GM12878 (cell line): ENCODE measurements at regions not wholly inside any gene's neighbourhood (a gene's known extent, or its start where the extent isn't known, plus 50 kb on each side); places are given as distances from the start of the nearest gene placed in this dataset.

Experiments
- ASH2L ChIP-seq: fragments of 300-600, 200-600 bp; sonication (generic); IDR thresholded peaks from 2 replicates; pipeline ENCODE4 v1.6.1; 2017; ENCODE audit warnings: low read depth, mild to moderate bottlenecking, borderline replicate concordance
- ATF7 ChIP-seq: fragments of 450-650 bp; IDR thresholded peaks from 2 replicates; pipeline ENCODE4 v1.6.1; 2016; ENCODE audit warnings: low read depth, mild to moderate bottlenecking
- CHD1 ChIP-seq: IDR thresholded peaks from 2 replicates; pipeline ENCODE4 v1.6.1; 2012; ENCODE audit warnings: low read depth, low read length, improper control_type of control experiment
- ETV6 ChIP-seq, 2 experiments: fragments of 450-650 bp in 1 of 2; IDR thresholded peaks in 1 of 2; conservative IDR thresholded peaks in 1 of 2; 2 replicates each; pipeline ENCODE4 v1.6.1; 2014; ENCODE audit warnings: antibody characterized with exemption in 1 of 2, borderline replicate concordance in 1 of 2, low read depth in 1 of 2, mild to moderate bottlenecking in 1 of 2, moderate library complexity in 1 of 2
- JUNB ChIP-seq: IDR thresholded peaks from 2 replicates; pipeline ENCODE4 v1.6.1; 2016; ENCODE audit warnings: antibody characterized with exemption, mild to moderate bottlenecking
- LARP7 ChIP-seq: fragments of 450-650 bp; IDR thresholded peaks from 2 replicates; pipeline ENCODE4 v1.6.1; 2017; ENCODE audit warnings: mild to moderate bottlenecking
- NR2F1 ChIP-seq: fragments of 450-650 bp; conservative IDR thresholded peaks from 2 replicates; pipeline ENCODE4 v1.6.1; 2017; ENCODE audit warnings: mild to moderate bottlenecking
- POLR2AphosphoS2 ChIP-seq: IDR thresholded peaks from 2 replicates; pipeline ENCODE4 v1.6.1; 2011; ENCODE audit warnings: low read depth, mild to moderate bottlenecking, low read length, improper control_type of control experiment, moderate library complexity
- RAD21 ChIP-seq: IDR thresholded peaks from 2 replicates; pipeline ENCODE4 v1.6.1; 2011; ENCODE audit warnings: mild to moderate bottlenecking, low read depth, low read length, moderate library complexity; ENCODE audit not compliant: insufficient read depth
- RB1 ChIP-seq: fragments of 450-650 bp; formaldehyde crosslinking; IDR thresholded peaks from 2 replicates; pipeline ENCODE4 v1.6.1; 2017; ENCODE audit warnings: mild to moderate bottlenecking, borderline replicate concordance
- SMAD1 ChIP-seq: fragments of 450-650 bp; IDR thresholded peaks from 2 replicates; pipeline ENCODE4 v1.6.1; 2018; ENCODE audit warnings: mild to moderate bottlenecking, low read depth; ENCODE audit not compliant: partially characterized antibody
- SMC3 ChIP-seq: IDR thresholded peaks from 2 replicates; pipeline ENCODE4 v1.6.1; 2011; ENCODE audit warnings: low read length, improper control_type of control experiment, borderline replicate concordance
- SPI1 ChIP-seq: IDR thresholded peaks from 2 replicates; pipeline ENCODE4 v1.6.1; 2011; ENCODE audit warnings: low read depth, mild to moderate bottlenecking, low read length, moderate library complexity, borderline replicate concordance; ENCODE audit not compliant: insufficient read depth
- SRF ChIP-seq, 2 experiments: IDR thresholded peaks; 2 replicates each; pipeline ENCODE4 v1.6.1; 2011; ENCODE audit warnings: low read depth in 2 of 2, low read length in 2 of 2, mild to moderate bottlenecking in 1 of 2, moderate library complexity in 1 of 2
- STAT3 ChIP-seq: IDR thresholded peaks from 2 replicates; pipeline ENCODE4 v1.6.1; 2011; ENCODE audit warnings: low read depth, low read length, improper control_type of control experiment
- TBL1XR1 ChIP-seq: IDR thresholded peaks from 2 replicates; pipeline ENCODE4 v1.6.1; 2012; ENCODE audit warnings: low read depth, low read length, improper control_type of control experiment
- TCF7 ChIP-seq: IDR thresholded peaks from 2 replicates; pipeline ENCODE4 v1.6.1; 2014; ENCODE audit warnings: antibody characterized with exemption, borderline replicate concordance
- ZBED1 ChIP-seq: IDR thresholded peaks from 2 replicates; pipeline ENCODE4 v1.6.1; 2016; ENCODE audit warnings: borderline replicate concordance
- TF ChIP-seq, protein P1 (sequence below): IDR thresholded peaks from 2 replicates; pipeline ENCODE4 v1.6.1; 2012; ENCODE audit warnings: low read depth, low read length, improper control_type of control experiment
- TF ChIP-seq, protein P2 (sequence below): fragments of 450-650 bp; formaldehyde crosslinking; IDR thresholded peaks from 2 replicates; pipeline ENCODE4 v1.5.0; 2022; ENCODE audit warnings: mild to moderate bottlenecking, missing genetic modification characterization
- TF ChIP-seq, protein P3 (sequence below): fragments of 150-350 bp; IDR thresholded peaks from 2 replicates; pipeline ENCODE4 v1.6.1; 2016; ENCODE audit warnings: low read depth, low read length
- TF ChIP-seq, protein P4 (sequence below): IDR thresholded peaks from 2 replicates; pipeline ENCODE4 v1.6.1; 2011; ENCODE audit warnings: low read depth, low read length, improper control_type of control experiment, borderline replicate concordance

DNA sequence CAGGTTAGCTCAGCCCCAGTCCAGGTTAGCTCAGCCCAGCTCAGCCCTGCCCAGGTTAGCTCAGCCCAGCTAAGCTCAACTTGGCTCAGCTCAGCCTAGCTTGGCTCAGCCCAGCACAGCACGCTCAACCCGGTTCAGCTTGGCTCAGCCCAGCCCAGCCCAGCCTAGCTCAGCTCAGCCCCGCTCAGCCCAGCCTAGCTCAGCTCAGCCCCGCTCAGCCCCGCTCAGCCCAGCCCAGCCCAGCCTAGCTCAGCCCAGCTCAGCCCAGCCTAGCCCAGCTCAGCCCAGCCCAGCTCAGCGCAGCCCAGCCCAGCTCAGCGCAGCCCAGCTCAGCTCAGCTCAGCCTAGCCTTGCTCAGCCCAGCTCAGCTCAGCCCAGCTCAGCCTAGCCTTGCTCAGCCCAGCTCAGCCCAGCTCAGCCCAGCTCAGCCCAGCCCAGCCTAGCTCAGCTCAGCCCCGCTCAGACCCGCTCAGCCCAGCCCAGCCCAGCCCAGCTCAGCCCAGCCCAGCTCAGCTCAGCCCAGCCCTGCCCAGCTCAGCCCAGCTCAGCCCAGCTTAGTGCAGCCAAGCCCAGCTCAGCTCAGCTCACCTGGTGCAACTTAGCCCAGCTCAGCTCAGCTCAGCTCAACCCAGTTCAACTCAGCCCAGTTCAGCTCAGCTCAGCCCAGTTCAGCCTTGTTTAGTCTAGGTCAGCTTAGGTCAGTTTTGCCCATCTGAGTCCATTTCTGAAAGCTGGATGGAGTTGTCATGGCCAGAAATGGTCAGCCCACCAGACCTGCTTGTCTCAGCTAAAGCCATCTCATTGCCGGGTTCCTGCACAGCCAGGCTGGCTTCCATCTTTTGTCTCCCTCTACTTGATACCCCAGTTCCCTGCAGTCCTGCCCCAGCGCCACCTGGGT, 333.6 kb downstream of the TMEM121 start (continued):
- TF ChIP-seq, protein P1, sequence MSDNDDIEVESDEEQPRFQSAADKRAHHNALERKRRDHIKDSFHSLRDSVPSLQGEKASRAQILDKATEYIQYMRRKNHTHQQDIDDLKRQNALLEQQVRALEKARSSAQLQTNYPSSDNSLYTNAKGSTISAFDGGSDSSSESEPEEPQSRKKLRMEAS: 0 out of 2 replicates have a peak, but pooled peaks have one; percentile 27
- TF ChIP-seq RAD21: no peak
- no peak for TF ChIP-seq SPI1
- TF ChIP-seq, protein P2, sequence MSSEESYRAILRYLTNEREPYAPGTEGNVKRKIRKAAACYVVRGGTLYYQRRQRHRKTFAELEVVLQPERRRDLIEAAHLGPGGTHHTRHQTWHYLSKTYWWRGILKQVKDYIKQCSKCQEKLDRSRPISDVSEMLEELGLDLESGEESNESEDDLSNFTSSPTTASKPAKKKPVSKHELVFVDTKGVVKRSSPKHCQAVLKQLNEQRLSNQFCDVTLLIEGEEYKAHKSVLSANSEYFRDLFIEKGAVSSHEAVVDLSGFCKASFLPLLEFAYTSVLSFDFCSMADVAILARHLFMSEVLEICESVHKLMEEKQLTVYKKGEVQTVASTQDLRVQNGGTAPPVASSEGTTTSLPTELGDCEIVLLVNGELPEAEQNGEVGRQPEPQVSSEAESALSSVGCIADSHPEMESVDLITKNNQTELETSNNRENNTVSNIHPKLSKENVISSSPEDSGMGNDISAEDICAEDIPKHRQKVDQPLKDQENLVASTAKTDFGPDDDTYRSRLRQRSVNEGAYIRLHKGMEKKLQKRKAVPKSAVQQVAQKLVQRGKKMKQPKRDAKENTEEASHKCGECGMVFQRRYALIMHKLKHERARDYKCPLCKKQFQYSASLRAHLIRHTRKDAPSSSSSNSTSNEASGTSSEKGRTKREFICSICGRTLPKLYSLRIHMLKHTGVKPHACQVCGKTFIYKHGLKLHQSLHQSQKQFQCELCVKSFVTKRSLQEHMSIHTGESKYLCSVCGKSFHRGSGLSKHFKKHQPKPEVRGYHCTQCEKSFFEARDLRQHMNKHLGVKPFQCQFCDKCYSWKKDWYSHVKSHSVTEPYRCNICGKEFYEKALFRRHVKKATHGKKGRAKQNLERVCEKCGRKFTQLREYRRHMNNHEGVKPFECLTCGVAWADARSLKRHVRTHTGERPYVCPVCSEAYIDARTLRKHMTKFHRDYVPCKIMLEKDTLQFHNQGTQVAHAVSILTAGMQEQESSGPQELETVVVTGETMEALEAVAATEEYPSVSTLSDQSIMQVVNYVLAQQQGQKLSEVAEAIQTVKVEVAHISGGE (CRISPR knock-in tag): peak; percentile 28
- no peak for TF ChIP-seq TBL1XR1
- TF ChIP-seq TCF7: no peak
- no peak for TF ChIP-seq SRF (IDR thresholded peaks at IDR 0.05; ENCODE audit: low read depth in 2 of 2, low read length in 2 of 2)
- TF ChIP-seq STAT3: no peak
- TF ChIP-seq NR2F1: no peak
- peak; percentile 53 for TF ChIP-seq SMAD1
- TF ChIP-seq, protein P3, sequence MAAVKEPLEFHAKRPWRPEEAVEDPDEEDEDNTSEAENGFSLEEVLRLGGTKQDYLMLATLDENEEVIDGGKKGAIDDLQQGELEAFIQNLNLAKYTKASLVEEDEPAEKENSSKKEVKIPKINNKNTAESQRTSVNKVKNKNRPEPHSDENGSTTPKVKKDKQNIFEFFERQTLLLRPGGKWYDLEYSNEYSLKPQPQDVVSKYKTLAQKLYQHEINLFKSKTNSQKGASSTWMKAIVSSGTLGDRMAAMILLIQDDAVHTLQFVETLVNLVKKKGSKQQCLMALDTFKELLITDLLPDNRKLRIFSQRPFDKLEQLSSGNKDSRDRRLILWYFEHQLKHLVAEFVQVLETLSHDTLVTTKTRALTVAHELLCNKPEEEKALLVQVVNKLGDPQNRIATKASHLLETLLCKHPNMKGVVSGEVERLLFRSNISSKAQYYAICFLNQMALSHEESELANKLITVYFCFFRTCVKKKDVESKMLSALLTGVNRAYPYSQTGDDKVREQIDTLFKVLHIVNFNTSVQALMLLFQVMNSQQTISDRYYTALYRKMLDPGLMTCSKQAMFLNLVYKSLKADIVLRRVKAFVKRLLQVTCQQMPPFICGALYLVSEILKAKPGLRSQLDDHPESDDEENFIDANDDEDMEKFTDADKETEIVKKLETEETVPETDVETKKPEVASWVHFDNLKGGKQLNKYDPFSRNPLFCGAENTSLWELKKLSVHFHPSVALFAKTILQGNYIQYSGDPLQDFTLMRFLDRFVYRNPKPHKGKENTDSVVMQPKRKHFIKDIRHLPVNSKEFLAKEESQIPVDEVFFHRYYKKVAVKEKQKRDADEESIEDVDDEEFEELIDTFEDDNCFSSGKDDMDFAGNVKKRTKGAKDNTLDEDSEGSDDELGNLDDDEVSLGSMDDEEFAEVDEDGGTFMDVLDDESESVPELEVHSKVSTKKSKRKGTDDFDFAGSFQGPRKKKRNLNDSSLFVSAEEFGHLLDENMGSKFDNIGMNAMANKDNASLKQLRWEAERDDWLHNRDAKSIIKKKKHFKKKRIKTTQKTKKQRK: no peak
- no peak for TF ChIP-seq ETV6 (conservative IDR thresholded peaks at IDR 0.05 in 1 of 2, IDR thresholded peaks at IDR 0.05 in 1 of 2; ENCODE audit: borderline replicate concordance in 1 of 2, low read depth in 1 of 2)
- no peak for TF ChIP-seq ASH2L
- TF ChIP-seq, protein P4, sequence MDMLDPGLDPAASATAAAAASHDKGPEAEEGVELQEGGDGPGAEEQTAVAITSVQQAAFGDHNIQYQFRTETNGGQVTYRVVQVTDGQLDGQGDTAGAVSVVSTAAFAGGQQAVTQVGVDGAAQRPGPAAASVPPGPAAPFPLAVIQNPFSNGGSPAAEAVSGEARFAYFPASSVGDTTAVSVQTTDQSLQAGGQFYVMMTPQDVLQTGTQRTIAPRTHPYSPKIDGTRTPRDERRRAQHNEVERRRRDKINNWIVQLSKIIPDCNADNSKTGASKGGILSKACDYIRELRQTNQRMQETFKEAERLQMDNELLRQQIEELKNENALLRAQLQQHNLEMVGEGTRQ: no peak
- no peak for TF ChIP-seq SMC3
- peak; percentile 66; the same call in 1 of the 2 replicates for TF ChIP-seq CHD1
- peak; percentile 82 for TF ChIP-seq LARP7
- no peak for TF ChIP-seq ATF7
- no peak for TF ChIP-seq RB1
- peak; percentile 12; the same call in 1 of the 2 replicates for TF ChIP-seq ZBED1
- no peak for TF ChIP-seq POLR2AphosphoS2
- TF ChIP-seq JUNB: no peak
